ENCODE measurements at regions not wholly inside any gene's neighbourhood (a gene's known extent, or its start where the extent isn't known, plus 50 kb on each side); places are given as distances from the start of the nearest gene placed in this dataset.

DNA sequence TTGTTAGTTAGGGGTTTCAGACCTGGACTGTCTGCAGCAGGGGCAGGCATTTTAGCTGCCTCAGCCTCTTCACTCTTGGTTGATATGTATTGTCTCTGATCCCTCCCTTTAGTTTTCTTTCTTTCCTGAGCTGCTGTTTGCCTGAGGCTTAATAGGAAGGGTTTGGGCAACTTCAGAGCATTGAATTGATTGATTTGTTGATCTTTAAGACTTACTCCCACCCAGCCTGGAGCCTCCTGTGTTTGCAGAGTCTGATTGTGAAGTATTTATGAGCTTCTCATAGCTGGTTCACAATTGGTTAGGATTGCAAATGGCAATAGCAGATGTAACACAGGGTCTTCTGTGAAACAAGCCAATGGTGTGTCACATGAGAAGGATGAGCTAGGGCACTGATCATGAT, 671.8 kb upstream of the SEMA6A start:
- Histone ChIP-seq H3K27ac (no peak overlapping the region), H3K27me3 (no peaks in the 10 kb centered on the region), H3K36me3 (no peaks in the 10 kb centered on the region), H3K4me3 (no peak overlapping the region), H3K9me3 (peaks cover 0 to 3% (median 0%) of the 10 kb centered on the region in 4 donors), H3K4me1 (no peaks in the 10 kb centered on the region)
- DNase-seq = no peak
- no peak for TF ChIP-seq CTCF (IDR thresholded peaks at IDR 0.05)
- no peak for TF ChIP-seq POLR2A (IDR thresholded peaks at IDR 0.05)
- TF ChIP-seq POLR2AphosphoS5 (IDR thresholded peaks at IDR 0.05) = no peak
- TF ChIP-seq EP300 (IDR thresholded peaks at IDR 0.05) = no peak
- intact Hi-C loops (cut with DNase I; ENCODE audit: low total_unique reads) = no loop called here

DNA sequence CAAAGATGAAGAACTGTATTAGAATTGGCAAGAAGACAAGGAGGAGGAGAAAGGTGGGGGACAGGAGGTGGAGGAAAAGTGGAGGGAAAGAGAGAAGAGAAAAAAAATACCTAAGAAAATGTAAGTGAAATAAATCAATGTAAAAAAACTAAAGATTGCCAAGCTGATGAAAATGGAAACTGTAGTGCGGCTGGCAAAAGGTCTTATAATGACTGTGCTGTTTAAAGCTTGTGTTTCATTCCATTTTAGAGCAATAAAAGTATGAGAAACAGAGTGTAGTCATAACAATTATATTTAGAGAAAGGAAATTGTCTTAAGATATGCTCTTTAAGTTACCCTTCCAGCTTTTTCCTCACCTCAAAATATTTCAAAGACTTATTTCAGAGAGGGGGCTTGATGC, 670.5 kb upstream of the SEMA6A start:
- no peaks in the 10 kb centered on the region for H3K36me3 ChIP-seq
- H3K4me1 ChIP-seq = no peaks in the 10 kb centered on the region
- intact Hi-C loops (cut with DNase I; ENCODE audit: low total_unique reads) = no loop called here
- no peak for DNase-seq
- H3K27ac ChIP-seq = no peak overlapping the region
- H3K4me3 ChIP-seq = no peak overlapping the region
- H3K9me3 ChIP-seq = peaks cover 0 to 8% (median 0%) of the 10 kb centered on the region in 4 donors
- WGBS, 5 donors = 81 to 94% (median 88%) methylated on average over 1 of the region's 1 CpG
- TF ChIP-seq POLR2AphosphoS5 (IDR thresholded peaks at IDR 0.05) (no peak), POLR2A (IDR thresholded peaks at IDR 0.05) (no peak), CTCF (IDR thresholded peaks at IDR 0.05) (no peak), EP300 (IDR thresholded peaks at IDR 0.05) (no peak)
- H3K27me3 ChIP-seq = no peaks in the 10 kb centered on the region

DNA sequence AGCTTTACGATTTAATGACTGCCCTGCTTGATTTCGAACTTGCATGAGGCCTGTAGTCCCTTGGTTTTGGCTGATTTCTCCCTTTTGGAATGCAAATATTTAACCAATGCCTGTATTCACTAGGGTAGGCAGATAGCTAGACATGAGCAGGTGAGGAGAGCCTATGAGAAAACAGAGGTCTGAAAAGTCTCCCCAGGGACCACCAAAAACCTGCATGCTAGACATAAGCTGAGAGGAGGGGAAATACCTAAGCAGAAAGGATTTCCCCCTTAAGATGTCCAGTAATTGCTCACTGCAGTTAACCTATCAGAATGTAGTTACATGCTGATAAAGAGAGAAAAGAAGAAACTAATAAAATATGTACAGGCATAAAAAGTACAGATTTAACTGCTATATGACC, 667.4 kb upstream of the SEMA6A start:
- no peaks in the 10 kb centered on the region for H3K36me3 ChIP-seq
- H3K27ac ChIP-seq = no peak overlapping the region
- 50 to 82% (median 66%) methylated on average over 2 of the region's 2 CpGs for WGBS, 5 donors
- intact Hi-C loops (cut with DNase I; ENCODE audit: low total_unique reads) = no loop called here
- no peaks in the 10 kb centered on the region for H3K4me1 ChIP-seq
- TF ChIP-seq CTCF (IDR thresholded peaks at IDR 0.05) (no peak), POLR2AphosphoS5 (IDR thresholded peaks at IDR 0.05) (no peak), EP300 (IDR thresholded peaks at IDR 0.05) (no peak), POLR2A (IDR thresholded peaks at IDR 0.05) (no peak)
- H3K9me3 ChIP-seq = peaks cover 0 to 8% (median 0%) of the 10 kb centered on the region in 4 donors
- H3K4me3 ChIP-seq = no peak overlapping the region
- no peaks in the 10 kb centered on the region for H3K27me3 ChIP-seq
- DNase-seq = no peak

- Histone ChIP-seq H3K27ac (no peak overlapping the region), H3K36me3 (no peaks in the 10 kb centered on the region), H3K9me3 (peaks cover 0 to 8% (median 0%) of the 10 kb centered on the region in 4 donors), H3K4me3 (no peak overlapping the region), H3K27me3 (no peaks in the 10 kb centered on the region), H3K4me1 (no peaks in the 10 kb centered on the region)
- WGBS, 5 donors = 51 to 74% (median 59%) methylated on average over 3 of the region's 3 CpGs
- no peak for DNase-seq
- TF ChIP-seq POLR2AphosphoS5 (IDR thresholded peaks at IDR 0.05) (no peak), EP300 (IDR thresholded peaks at IDR 0.05) (no peak), POLR2A (IDR thresholded peaks at IDR 0.05) (no peak), CTCF (IDR thresholded peaks at IDR 0.05) (no peak)
- intact Hi-C loops (cut with DNase I; ENCODE audit: low total_unique reads) = no loop called here
Observed at GRCh38 chr5:117236941-117237340, 662.3 kb upstream of the SEMA6A start.
